ENCODE measurements at regions not wholly inside any gene's neighbourhood (a gene's known extent, or its start where the extent isn't known, plus 50 kb on each side); places are given as distances from the start of the nearest gene placed in this dataset.

GRCh38 chr7:85833066-85833465 is 646.2 kb upstream of the SEMA3D start:
- Histone ChIP-seq H3K27ac (ENCODE audit: low read depth in 1 of 2, low read length in 2 of 2) (no peak overlapping the region), H3K27me3 (ENCODE audit: control insufficient read depth in 2 of 2, insufficient read depth in 2 of 2, low read length in 2 of 2) (no peaks in the 10 kb centered on the region), H3K36me3 (replicated peaks in 1 of 2; ENCODE audit: control insufficient read depth in 1 of 2, insufficient read depth in 2 of 2, low read length in 2 of 2) (no peaks in the 10 kb centered on the region), H3K9ac (ENCODE audit: insufficient read depth, low read length, poor library complexity, severe bottlenecking) (no peak overlapping the region), H3K79me2 (ENCODE audit: insufficient read depth, low read length) (no peaks in the 10 kb centered on the region), H4K20me1 (ENCODE audit: insufficient read depth, low read length) (no peaks in the 10 kb centered on the region), H3K4me1 (ENCODE audit: control insufficient read depth in 1 of 2, insufficient read depth in 2 of 2, low read length in 2 of 2) (no peaks in the 10 kb centered on the region), H3K9me3 (replicated peaks in 1 of 2; ENCODE audit: control insufficient read depth in 1 of 2, insufficient read depth in 1 of 2, low read length in 2 of 2) (no peaks in the 10 kb centered on the region), H3K4me2 (replicated peaks; ENCODE audit: extremely low read depth, low read length, poor library complexity, severe bottlenecking) (no peak overlapping the region), H3K4me3 (replicated peaks in 1 of 3; ENCODE audit: low read depth in 2 of 3, low read length in 3 of 3) (no peak overlapping the region), H2AFZ (ENCODE audit: insufficient read depth, low read depth, low read length, poor library complexity, severe bottlenecking) (no peak overlapping the region)
- Mint-ChIP-seq H3K27ac (no peak overlapping the region), H3K9me3 (no peaks in the 10 kb centered on the region), H3K4me3 (no peak overlapping the region), H3K4me1 (no peaks in the 10 kb centered on the region), H3K36me3 (no peaks in the 10 kb centered on the region), H3K27me3 (ENCODE audit: low read depth in 3 of 3) (peaks cover 0 to 2% (median 0%) of the 10 kb centered on the region in 3 donors)
- intact Hi-C loops (cut with micrococcal nuclease), result no loop called here
- WGBS (ENCODE audit: insufficient coverage), result 100% methylated on average over 1 of the region's 3 CpGs
- TF ChIP-seq CTCF (IDR thresholded peaks at IDR 0.05), result no peak
- DNase-seq, result no peak

- Histone ChIP-seq H3K9me3 (replicated peaks in 1 of 2; ENCODE audit: control insufficient read depth in 1 of 2, insufficient read depth in 1 of 2, low read length in 2 of 2) (no peaks in the 10 kb centered on the region), H4K20me1 (ENCODE audit: insufficient read depth, low read length) (no peaks in the 10 kb centered on the region), H3K4me1 (ENCODE audit: control insufficient read depth in 1 of 2, insufficient read depth in 2 of 2, low read length in 2 of 2) (no peaks in the 10 kb centered on the region), H3K36me3 (replicated peaks in 1 of 2; ENCODE audit: control insufficient read depth in 1 of 2, insufficient read depth in 2 of 2, low read length in 2 of 2) (no peaks in the 10 kb centered on the region), H3K9ac (ENCODE audit: insufficient read depth, low read length, poor library complexity, severe bottlenecking) (no peak overlapping the region), H3K79me2 (ENCODE audit: insufficient read depth, low read length) (no peaks in the 10 kb centered on the region), H3K27ac (ENCODE audit: low read depth in 1 of 2, low read length in 2 of 2) (no peak overlapping the region), H3K4me3 (replicated peaks in 1 of 3; ENCODE audit: low read depth in 2 of 3, low read length in 3 of 3) (no peak overlapping the region), H3K27me3 (ENCODE audit: control insufficient read depth in 2 of 2, insufficient read depth in 2 of 2, low read length in 2 of 2) (no peaks in the 10 kb centered on the region), H3K4me2 (replicated peaks; ENCODE audit: extremely low read depth, low read length, poor library complexity, severe bottlenecking) (no peak overlapping the region), H2AFZ (ENCODE audit: insufficient read depth, low read depth, low read length, poor library complexity, severe bottlenecking) (no peak overlapping the region)
- Mint-ChIP-seq H3K27me3 (ENCODE audit: low read depth in 3 of 3) (peaks cover 0 to 2% (median 0%) of the 10 kb centered on the region in 3 donors), H3K36me3 (no peaks in the 10 kb centered on the region), H3K4me1 (no peaks in the 10 kb centered on the region), H3K27ac (no peak overlapping the region), H3K4me3 (no peak overlapping the region), H3K9me3 (no peaks in the 10 kb centered on the region)
- WGBS (ENCODE audit: insufficient coverage), result no CpG with 5 or more reads among the region's 1 CpG
- no peak for DNase-seq
- TF ChIP-seq CTCF (IDR thresholded peaks at IDR 0.05), result no peak
- intact Hi-C loops (cut with micrococcal nuclease), result no loop called here
These were observed 644.1 kb upstream of the SEMA3D start for GRCh38 chr7:85830982-85831381.
